Keratinocyte (primary cell): ENCODE measurements at regions not wholly inside any gene's neighbourhood (a gene's known extent, or its start where the extent isn't known, plus 50 kb on each side); places are given as distances from the start of the nearest gene placed in this dataset.

ENCODE experiments used
- DNase-seq: peaks from one replicate; pipeline ENCODE4 v3.0.0-alpha.2; 2011; ENCODE audit warnings: low read depth, missing footprints, low spot score
- FAIRE-seq: peaks from 2 replicates; lab custom pipeline; 2011; peaks lifted over from hg19 to GRCh38; lab: Jason Lieb, UNC
- H2AFZ ChIP-seq: 2 replicates; pipeline ENCODE4 v1.6.0; 2012; ENCODE audit warnings: low read length, control low read depth, inconsistent platforms; ENCODE audit not compliant: control insufficient read depth
- H3K27ac ChIP-seq: 2 replicates; pipeline ENCODE4 v1.5.1; 2011; ENCODE audit warnings: low read length; ENCODE audit not compliant: control insufficient read depth, insufficient read depth
- H3K27me3 ChIP-seq: 3 replicates; pipeline ENCODE4 v1.6.0; 2011; ENCODE audit warnings: low read length; ENCODE audit not compliant: control insufficient read depth, insufficient read depth; ENCODE audit errors: extremely low read depth
- H3K36me3 ChIP-seq, 2 experiments: 2 replicates in 1 of 2; 3 replicates in 1 of 2; pipeline ENCODE4 v1.5.1; 2011; ENCODE audit warnings: low read length in 2 of 2, mild to moderate bottlenecking in 1 of 2; ENCODE audit not compliant: control insufficient read depth in 2 of 2, insufficient read depth in 2 of 2; ENCODE audit errors: extremely low read depth in 1 of 2
- H3K4me1 ChIP-seq: 3 replicates; pipeline ENCODE4 v1.5.1; 2011; ENCODE audit warnings: low read length; ENCODE audit not compliant: control insufficient read depth, insufficient read depth; ENCODE audit errors: extremely low read depth
- H3K4me2 ChIP-seq: 3 replicates; pipeline ENCODE4 v1.6.0; 2011; ENCODE audit warnings: low read depth, low read length; ENCODE audit not compliant: control insufficient read depth, insufficient read depth; ENCODE audit errors: extremely low read depth
- H3K4me3 ChIP-seq, 3 experiments: fragments of 200-600 bp in 1 of 3; sonication (generic) in 1 of 3; 2 replicates in 2 of 3; 3 replicates in 1 of 3; pipeline ENCODE4 v1.5.1; 2011 to 2016; ENCODE audit warnings: low read length in 3 of 3, mild to moderate bottlenecking in 3 of 3, control low read depth in 2 of 3, inconsistent platforms in 1 of 3, low read depth in 1 of 3, mixed read lengths in 1 of 3, mixed run types in 1 of 3, moderate library complexity in 1 of 3; ENCODE audit not compliant: control insufficient read depth in 2 of 3, insufficient read depth in 2 of 3; ENCODE audit errors: extremely low read depth in 1 of 3
- H3K79me2 ChIP-seq: 2 replicates; pipeline ENCODE4 v1.6.0; 2012; ENCODE audit warnings: low read length; ENCODE audit not compliant: control insufficient read depth, insufficient read depth
- H3K9ac ChIP-seq: 3 replicates; pipeline ENCODE4 v1.6.0; 2011; ENCODE audit warnings: low read length; ENCODE audit not compliant: control insufficient read depth, insufficient read depth; ENCODE audit errors: extremely low read depth
- H3K9me1 ChIP-seq: 3 replicates; pipeline ENCODE4 v1.6.0; 2011; ENCODE audit warnings: low read length; ENCODE audit not compliant: control insufficient read depth, insufficient read depth; ENCODE audit errors: extremely low read depth
- H3K9me3 ChIP-seq: 2 replicates; pipeline ENCODE4 v1.5.1; 2012; ENCODE audit warnings: low read depth, low read length; ENCODE audit not compliant: control insufficient read depth
- H4K20me1 ChIP-seq: 3 replicates; pipeline ENCODE4 v1.6.0; 2011; ENCODE audit warnings: low read length; ENCODE audit not compliant: control insufficient read depth, insufficient read depth; ENCODE audit errors: extremely low read depth
- CTCF ChIP-seq, 3 experiments: IDR thresholded peaks in 1 of 3; conservative IDR thresholded peaks in 1 of 3; optimal IDR thresholded peaks in 1 of 3; 2 replicates in 2 of 3; 3 replicates in 1 of 3; pipeline versions ENCODE3 to v1.5.1; 2011; ENCODE audit warnings: low read length in 3 of 3, mild to moderate bottlenecking in 3 of 3, moderate library complexity in 2 of 3, control low read depth in 1 of 3, inconsistent platforms in 1 of 3; ENCODE audit not compliant: insufficient read depth in 2 of 3; ENCODE audit errors: extremely low read depth in 1 of 3
- EZH2 ChIP-seq: IDR thresholded peaks from one replicate; pipeline ENCODE4 v1.6.1; 2012; ENCODE audit warnings: inconsistent platforms, mild to moderate bottlenecking, low read length, moderate library complexity
- dilution Hi-C: fragments of 300-500 bp; cut with MboI; formaldehyde crosslinking; loops from one replicate; pipeline ENCODE4 v1.7.0; 2020; ENCODE audit warnings: low sequenced_read_pairs; ENCODE audit not compliant: extremely low pct_ligation_motif_present

- no peaks in the 10 kb centered on the region for H3K4me1 ChIP-seq
- FAIRE-seq = no peak
Observed at GRCh38 chr2:175647058-175647457, 355.0 kb downstream of the LNPK start.

GRCh38 chr2:175640655-175641054 lies 361.4 kb downstream of the LNPK start:
- H2AFZ ChIP-seq = no peak overlapping the region
- H3K4me3 ChIP-seq = no peak overlapping the region
- no peaks in the 10 kb centered on the region for H3K27me3 ChIP-seq
- no peaks in the 10 kb centered on the region for H3K36me3 ChIP-seq
- H3K9me1 ChIP-seq = no peaks in the 10 kb centered on the region
- H3K9ac ChIP-seq = no peak overlapping the region
- FAIRE-seq (no peak), DNase-seq (no peak)
- no peak overlapping the region for H3K4me2 ChIP-seq
- dilution Hi-C loops = no loop called here
- H3K79me2 ChIP-seq = no peaks in the 10 kb centered on the region
- H4K20me1 ChIP-seq = no peaks in the 10 kb centered on the region
- no peaks in the 10 kb centered on the region for H3K4me1 ChIP-seq
- TF ChIP-seq CTCF (optimal IDR thresholded peaks at IDR 0.05 in 1 of 3, IDR thresholded peaks at IDR 0.05 in 1 of 3, conservative IDR thresholded peaks at IDR 0.05 in 1 of 3; ENCODE audit: extremely low read depth in 1 of 3, insufficient read depth in 2 of 3, low read length in 3 of 3) (no peak), EZH2 (no peak)
- H3K9me3 ChIP-seq = no peaks in the 10 kb centered on the region
- H3K27ac ChIP-seq = no peak overlapping the region

More at GRCh38 chr2:175647058-175647457, 355.0 kb downstream of the LNPK start:
- H2AFZ ChIP-seq = no peak overlapping the region
- TF ChIP-seq CTCF (optimal IDR thresholded peaks at IDR 0.05 in 1 of 3, IDR thresholded peaks at IDR 0.05 in 1 of 3, conservative IDR thresholded peaks at IDR 0.05 in 1 of 3; ENCODE audit: extremely low read depth in 1 of 3, insufficient read depth in 2 of 3, low read length in 3 of 3) (no peak), EZH2 (no peak)
- no peaks in the 10 kb centered on the region for H3K9me1 ChIP-seq
- H3K27me3 ChIP-seq = no peaks in the 10 kb centered on the region
- H4K20me1 ChIP-seq = no peaks in the 10 kb centered on the region
- no peak overlapping the region for H3K9ac ChIP-seq
- no peaks in the 10 kb centered on the region for H3K79me2 ChIP-seq
- no peak for DNase-seq
- no peak overlapping the region for H3K4me2 ChIP-seq
- dilution Hi-C loops = no loop called here
- H3K4me3 ChIP-seq = no peak overlapping the region
- no peak overlapping the region for H3K27ac ChIP-seq
- no peaks in the 10 kb centered on the region for H3K36me3 ChIP-seq
- no peaks in the 10 kb centered on the region for H3K9me3 ChIP-seq
